Upper lobe of left lung (tissue), 4 donors: ENCODE measurements at regions not wholly inside any gene's neighbourhood (a gene's known extent, or its start where the extent isn't known, plus 50 kb on each side); places are given as distances from the start of the nearest gene placed in this dataset.

Experiments
- EP300 ChIP-seq, 4 donors: sonication (generic); formaldehyde crosslinking; IDR thresholded peaks; one replicate each; pipeline ENCODE4 v1.5.1; 2017; ENCODE audit warnings: antibody characterized with exemption in 4 of 4, control low read depth in 2 of 4
- POLR2A ChIP-seq, 4 donors: fragments of 450-650 bp; IDR thresholded peaks; one replicate each; pipeline ENCODE4 v1.5.1; 2016 to 2017; ENCODE audit warnings: antibody characterized with exemption in 4 of 4, mild to moderate bottlenecking in 2 of 4
- POLR2AphosphoS5 ChIP-seq, 2 donors: sonication (generic); formaldehyde crosslinking; IDR thresholded peaks; one replicate each; pipeline ENCODE4 v1.5.1; 2017; ENCODE audit warnings: antibody characterized with exemption in 2 of 2
- TF ChIP-seq, protein P1 (sequence below), 6 experiments: fragments of 450-650 bp in 4 of 6; fragments of 200-600 bp in 2 of 6; sonication (generic) in 2 of 6; IDR thresholded peaks; one replicate each; pipeline ENCODE4 v1.5.1; 2016 to 2019; ENCODE audit warnings: antibody characterized with exemption in 6 of 6

- TF ChIP-seq, protein P1, sequence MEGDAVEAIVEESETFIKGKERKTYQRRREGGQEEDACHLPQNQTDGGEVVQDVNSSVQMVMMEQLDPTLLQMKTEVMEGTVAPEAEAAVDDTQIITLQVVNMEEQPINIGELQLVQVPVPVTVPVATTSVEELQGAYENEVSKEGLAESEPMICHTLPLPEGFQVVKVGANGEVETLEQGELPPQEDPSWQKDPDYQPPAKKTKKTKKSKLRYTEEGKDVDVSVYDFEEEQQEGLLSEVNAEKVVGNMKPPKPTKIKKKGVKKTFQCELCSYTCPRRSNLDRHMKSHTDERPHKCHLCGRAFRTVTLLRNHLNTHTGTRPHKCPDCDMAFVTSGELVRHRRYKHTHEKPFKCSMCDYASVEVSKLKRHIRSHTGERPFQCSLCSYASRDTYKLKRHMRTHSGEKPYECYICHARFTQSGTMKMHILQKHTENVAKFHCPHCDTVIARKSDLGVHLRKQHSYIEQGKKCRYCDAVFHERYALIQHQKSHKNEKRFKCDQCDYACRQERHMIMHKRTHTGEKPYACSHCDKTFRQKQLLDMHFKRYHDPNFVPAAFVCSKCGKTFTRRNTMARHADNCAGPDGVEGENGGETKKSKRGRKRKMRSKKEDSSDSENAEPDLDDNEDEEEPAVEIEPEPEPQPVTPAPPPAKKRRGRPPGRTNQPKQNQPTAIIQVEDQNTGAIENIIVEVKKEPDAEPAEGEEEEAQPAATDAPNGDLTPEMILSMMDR (IDR thresholded peaks at IDR 0.05), result no peak
- TF ChIP-seq EP300 (IDR thresholded peaks at IDR 0.05) (no peak), POLR2AphosphoS5 (IDR thresholded peaks at IDR 0.05) (no peak), POLR2A (IDR thresholded peaks at IDR 0.05) (no peak)
Measured at GRCh38 chr4:85024671-85025070, 58.2 kb upstream of the WDFY3 start.
